CD4-positive, alpha-beta T cell (primary cell): ENCODE measurements at regions not wholly inside any gene's neighbourhood (a gene's known extent, or its start where the extent isn't known, plus 50 kb on each side); places are given as distances from the start of the nearest gene placed in this dataset.

ENCODE experiments used
- ATAC-seq: fragments of 200-7000 bp; cut with Tn5 transposase; one replicate; pipeline ENCODE4 v1.10.0; 2022; ENCODE audit warnings: mild to moderate bottlenecking; ENCODE audit not compliant: poor library complexity
- CTCF ChIA-PET: fragments of 350-600 bp; sonication (Branson Sonifier 250); formaldehyde crosslinking; loops from one replicate; lab custom pipeline; 2021; ENCODE audit warnings: antibody characterized with exemption, inconsistent platforms; lab: Charles Lee
- POLR2A ChIA-PET: fragments of 350-600 bp; sonication (Branson Sonifier 250); formaldehyde crosslinking; loops from one replicate; lab custom pipeline; 2021; ENCODE audit warnings: antibody characterized with exemption, inconsistent platforms; lab: Charles Lee
- DNase-seq, 14 experiments: peaks; one replicate each; pipeline ENCODE4 v3.0.0-alpha.2; 2013 to 2020; ENCODE audit warnings: mixed read lengths in 2 of 14
- H3K27ac ChIP-seq, 2 donors: one replicate each; pipeline versions ENCODE4 v1.5.1 to v1.7.0; 2013; ENCODE audit warnings: low read length in 2 of 2, low read depth in 1 of 2, mild to moderate bottlenecking in 1 of 2
- H3K27me3 ChIP-seq, 2 experiments: 1 replicate in 1 of 2; 2 replicates in 1 of 2; pipeline versions ENCODE4 v1.6.1 to v1.7.0; 2013; ENCODE audit warnings: low read length in 2 of 2, control low read depth in 1 of 2, mild to moderate bottlenecking in 1 of 2, moderate library complexity in 1 of 2; ENCODE audit not compliant: insufficient read depth in 2 of 2, control insufficient read depth in 1 of 2
- H3K36me3 ChIP-seq: one replicate; pipeline ENCODE4 v1.6.1; 2013; ENCODE audit warnings: low read length, control low read depth; ENCODE audit not compliant: insufficient read depth
- H3K4me1 ChIP-seq: one replicate; pipeline ENCODE4 v1.6.1; 2013; ENCODE audit warnings: low read length, control low read depth; ENCODE audit not compliant: insufficient read depth
- H3K4me3 ChIP-seq: one replicate; pipeline ENCODE4 v1.5.1; 2013; ENCODE audit warnings: mild to moderate bottlenecking, low read length, moderate library complexity
- H3K9me3 ChIP-seq, 2 experiments: 1 replicate in 1 of 2; 2 replicates in 1 of 2; pipeline versions ENCODE4 v1.6.1 to v1.7.0; 2013; ENCODE audit warnings: low read length in 2 of 2, mild to moderate bottlenecking in 2 of 2, control low read depth in 1 of 2, moderate library complexity in 1 of 2; ENCODE audit not compliant: control insufficient read depth in 1 of 2, insufficient read depth in 1 of 2
- H3K27ac Mint-ChIP-seq: one replicate; pipeline ENCODE4 v1.8.0; 2020; ENCODE audit warnings: mixed read lengths
- H3K27me3 Mint-ChIP-seq: one replicate; pipeline ENCODE4 v1.8.0; 2021; ENCODE audit warnings: mixed read lengths
- H3K36me3 Mint-ChIP-seq: one replicate; pipeline ENCODE4 v1.8.0; 2021; ENCODE audit warnings: low read depth, mixed read lengths
- H3K4me1 Mint-ChIP-seq: one replicate; pipeline ENCODE4 v1.8.0; 2021; ENCODE audit warnings: low read depth, mixed read lengths
- H3K4me3 Mint-ChIP-seq: one replicate; pipeline ENCODE4 v1.8.0; 2020; ENCODE audit warnings: mild to moderate bottlenecking, mixed read lengths
- H3K9me3 Mint-ChIP-seq: one replicate; pipeline ENCODE4 v1.8.0; 2020; ENCODE audit warnings: mixed read lengths
- CTCF ChIP-seq: fragments of 200-600 bp; IDR thresholded peaks from one replicate; pipeline ENCODE4 v1.8.0; 2022; ENCODE audit warnings: antibody characterized with exemption, mild to moderate bottlenecking
- intact Hi-C, 2 experiments: fragments of 100-400 bp; cut with DNase I in 1 of 2; cut with micrococcal nuclease in 1 of 2; formaldehyde crosslinking; loops; one replicate each; pipeline versions ENCODE4 v1.15.1 to v1.9.0; 2023 to 2025; cut with DNase I, micrococcal nuclease

GRCh38 chr2:199602896-199603717 lies 145.4 kb upstream of the SATB2 start:
- intact Hi-C loops, result no loop called here
- Histone ChIP-seq H3K4me1 (no peaks in the 10 kb centered on the region), H3K9me3 (peaks cover 0 to 5% of the 10 kb centered on the region in 2 experiments), H3K27me3 (peaks cover 0 to 6% of the 10 kb centered on the region in 2 experiments), H3K27ac (no peak overlapping the region), H3K4me3 (no peak overlapping the region), H3K36me3 (no peaks in the 10 kb centered on the region)
- no peaks in the 10 kb centered on the region for H3K9me3 Mint-ChIP-seq
- ChIA-PET CTCF (no interaction called here), POLR2A (no interaction called here)
- DNase-seq (no peak), ATAC-seq (no peak)
- H3K4me1 Mint-ChIP-seq, result no peaks in the 10 kb centered on the region
- TF ChIP-seq CTCF, result no peak
- no peak overlapping the region for H3K27ac Mint-ChIP-seq
- H3K36me3 Mint-ChIP-seq, result no peaks in the 10 kb centered on the region
- no peak overlapping the region for H3K4me3 Mint-ChIP-seq
- peaks cover 18% of the 10 kb centered on the region for H3K27me3 Mint-ChIP-seq

GRCh38 chr2:199602271-199602895 lies 144.6 kb upstream of the SATB2 start:
- intact Hi-C loops, result no loop called here
- ChIA-PET POLR2A (no interaction called here), CTCF (no interaction called here)
- Mint-ChIP-seq H3K4me3 (no peak overlapping the region), H3K9me3 (no peaks in the 10 kb centered on the region), H3K4me1 (no peaks in the 10 kb centered on the region), H3K36me3 (no peaks in the 10 kb centered on the region), H3K27me3 (peaks cover 18% of the 10 kb centered on the region), H3K27ac (no peak overlapping the region)
- DNase-seq (no peak), ATAC-seq (no peak)
- Histone ChIP-seq H3K27me3 (peaks cover 0 to 6% of the 10 kb centered on the region in 2 experiments), H3K27ac (no peak overlapping the region), H3K4me3 (no peak overlapping the region), H3K36me3 (no peaks in the 10 kb centered on the region), H3K9me3 (peaks cover 0 to 5% of the 10 kb centered on the region in 2 experiments), H3K4me1 (no peaks in the 10 kb centered on the region)
- no peak for TF ChIP-seq CTCF

- Mint-ChIP-seq H3K27me3 (peaks cover 1% of the 10 kb centered on the region), H3K4me3 (no peak overlapping the region), H3K4me1 (no peaks in the 10 kb centered on the region), H3K36me3 (no peaks in the 10 kb centered on the region), H3K9me3 (no peaks in the 10 kb centered on the region), H3K27ac (no peak overlapping the region)
- ATAC-seq (no peak), DNase-seq (peak in 1 of 14 experiments; percentile 3)
- no peaks in the 10 kb centered on the region for H3K9me3 ChIP-seq
- H3K4me1 ChIP-seq, result no peaks in the 10 kb centered on the region
- no peaks in the 10 kb centered on the region for H3K36me3 ChIP-seq
- ChIA-PET CTCF (interaction anchor here (1.3 kb wide), 1 partner anchor 1282 kb away, joined by 4 read pairs; no protein-coding TSS in a partner anchor), POLR2A (no interaction called here)
- H3K27ac ChIP-seq, result no peak overlapping the region
- no peak overlapping the region for H3K4me3 ChIP-seq
- intact Hi-C loops, result no loop called here
- no peak for TF ChIP-seq CTCF
- no peaks in the 10 kb centered on the region for H3K27me3 ChIP-seq
These were observed 138.8 kb upstream of the SATB2 start for GRCh38 chr2:199596549-199596948.
